ENCODE measurements at regions not wholly inside any gene's neighbourhood (a gene's known extent, or its start where the extent isn't known, plus 50 kb on each side); places are given as distances from the start of the nearest gene placed in this dataset.
A peak's percentile ranks its signal among the peaks of the same experiment; 100 is the strongest.

GRCh38 chr22:25484521-25485315 lies 79.8 kb upstream of the GRK3 start:
- Histone ChIP-seq H3K27me3 (no peaks in the 10 kb centered on the region), H3K36me3 (no peaks in the 10 kb centered on the region), H3K9me3 (no peaks in the 10 kb centered on the region), H3K4me1 (peaks cover 0 to 51% (median 4%) of the 10 kb centered on the region in 3 donors), H3K27ac (no peak overlapping the region), H3K4me3 (no peak overlapping the region)
- WGBS, 2 donors (ENCODE audit: low coverage in 1 of 2) = 69 to 79% methylated on average over 2 to 3 of the region's 3 CpGs
- no peak for TF ChIP-seq POLR2AphosphoS5 (IDR thresholded peaks at IDR 0.05)
- TF ChIP-seq POLR2A (IDR thresholded peaks at IDR 0.05) = no peak
- no peak for TF ChIP-seq EP300 (IDR thresholded peaks at IDR 0.05)
- ATAC-seq = no peak

- H3K4me1 ChIP-seq = peaks cover 0 to 51% (median 4%) of the 10 kb centered on the region in 3 donors
- no peak for ATAC-seq
- no peaks in the 10 kb centered on the region for H3K27me3 ChIP-seq
- no peak overlapping the region for H3K27ac ChIP-seq
- no peaks in the 10 kb centered on the region for H3K9me3 ChIP-seq
- no peaks in the 10 kb centered on the region for H3K36me3 ChIP-seq
- H3K4me3 ChIP-seq = no peak overlapping the region
- TF ChIP-seq EP300 (IDR thresholded peaks at IDR 0.05) = no peak
- no peak for TF ChIP-seq CTCF (IDR thresholded peaks at IDR 0.05)
- TF ChIP-seq POLR2A (IDR thresholded peaks at IDR 0.05) = no peak
- TF ChIP-seq POLR2AphosphoS5 (IDR thresholded peaks at IDR 0.05) = no peak
- 86 to 92% methylated on average over 2 to 7 of the region's 7 CpGs for WGBS, 2 donors (ENCODE audit: low coverage in 1 of 2)
These were observed 78.6 kb upstream of the GRK3 start for GRCh38 chr22:25485626-25486545.

GRCh38 chr22:25487508-25487907 lies 77.0 kb upstream of the GRK3 start:
- WGBS, 2 donors (ENCODE audit: low coverage in 1 of 2) = 96 to 98% methylated on average over 5 to 6 of the region's 6 CpGs
- no peak overlapping the region for H3K4me3 ChIP-seq
- no peaks in the 10 kb centered on the region for H3K36me3 ChIP-seq
- ATAC-seq = no peak
- H3K4me1 ChIP-seq = peaks cover 0 to 48% (median 4%) of the 10 kb centered on the region in 3 donors
- H3K27ac ChIP-seq = no peak overlapping the region
- no peaks in the 10 kb centered on the region for H3K27me3 ChIP-seq
- no peaks in the 10 kb centered on the region for H3K9me3 ChIP-seq
- TF ChIP-seq CTCF (IDR thresholded peaks at IDR 0.05) = no peak
- no peak for TF ChIP-seq POLR2A (IDR thresholded peaks at IDR 0.05)
- TF ChIP-seq EP300 (IDR thresholded peaks at IDR 0.05) = no peak
- TF ChIP-seq POLR2AphosphoS5 (IDR thresholded peaks at IDR 0.05) = no peak

- WGBS, 2 donors (ENCODE audit: low coverage in 1 of 2) = 0 to 23% methylated on average over 1 to 3 of the region's 3 CpGs
- Histone ChIP-seq H3K9me3 (no peaks in the 10 kb centered on the region), H3K4me1 (peaks cover 0 to 39% (median 0%) of the 10 kb centered on the region in 3 donors), H3K27ac (peak overlapping the region in 1 of 4 donors; percentile 41), H3K27me3 (no peaks in the 10 kb centered on the region), H3K36me3 (no peaks in the 10 kb centered on the region), H3K4me3 (no peak overlapping the region)
- TF ChIP-seq EP300 (IDR thresholded peaks at IDR 0.05) = no peak
- TF ChIP-seq POLR2AphosphoS5 (IDR thresholded peaks at IDR 0.05) = peak; percentile 44
- no peak for ATAC-seq
These were observed 76.0 kb upstream of the GRK3 start for GRCh38 chr22:25488244-25489020.

GRCh38 chr22:25489947-25490346 lies 74.5 kb upstream of the GRK3 start:
- WGBS, 2 donors (ENCODE audit: low coverage in 1 of 2) = 100% methylated on average over 1 of the region's 1 CpG

More at GRCh38 chr22:25489947-25490346, 74.5 kb upstream of the GRK3 start:
- Histone ChIP-seq H3K4me1 (peaks cover 0 to 26% (median 0%) of the 10 kb centered on the region in 3 donors), H3K9me3 (no peaks in the 10 kb centered on the region), H3K27me3 (no peaks in the 10 kb centered on the region), H3K36me3 (no peaks in the 10 kb centered on the region), H3K4me3 (no peak overlapping the region), H3K27ac (no peak overlapping the region)
- TF ChIP-seq EP300 (IDR thresholded peaks at IDR 0.05) (no peak), CTCF (IDR thresholded peaks at IDR 0.05) (no peak), POLR2A (IDR thresholded peaks at IDR 0.05) (no peak), POLR2AphosphoS5 (IDR thresholded peaks at IDR 0.05) (no peak)
- no peak for ATAC-seq

Data from gastroesophageal sphincter (tissue), 4 donors.